SU-DHL-6 (cell line): ENCODE measurements at regions not wholly inside any gene's neighbourhood (a gene's known extent, or its start where the extent isn't known, plus 50 kb on each side); places are given as distances from the start of the nearest gene placed in this dataset.

Experiments
- CTCF ChIP-seq: fragments of 200-600 bp; sonication (generic); IDR thresholded peaks from one replicate; pipeline ENCODE4 v1.5.1; 2017; ENCODE audit warnings: antibody characterized with exemption, mild to moderate bottlenecking, low read length, moderate library complexity; ENCODE audit not compliant: insufficient read depth, poor library complexity, severe bottlenecking
- EZH2phosphoT487 ChIP-seq: fragments of 200-600 bp; sonication (generic), shearing (Covaris generic); conservative IDR thresholded peaks from 2 replicates; pipeline ENCODE4 v1.6.1; 2018; ENCODE audit warnings: mild to moderate bottlenecking, antibody characterized with exemption, low read length, moderate library complexity, mixed read lengths

GRCh38 chr2:125925891-125926546, 729.9 kb upstream of the GYPC start:
- TF ChIP-seq CTCF (no peak), EZH2phosphoT487 (no peak)
